HG03520 (cell line): ENCODE measurements at regions not wholly inside any gene's neighbourhood (a gene's known extent, or its start where the extent isn't known, plus 50 kb on each side); places are given as distances from the start of the nearest gene placed in this dataset.

Source experiments
- ATAC-seq: cut with Tn5 transposase; IDR thresholded peaks from one replicate; pipeline ENCODE4 v1.9.1; 2021; ENCODE audit warnings: mild to moderate bottlenecking, moderate library complexity; ENCODE audit not compliant: unreplicated experiment

DNA sequence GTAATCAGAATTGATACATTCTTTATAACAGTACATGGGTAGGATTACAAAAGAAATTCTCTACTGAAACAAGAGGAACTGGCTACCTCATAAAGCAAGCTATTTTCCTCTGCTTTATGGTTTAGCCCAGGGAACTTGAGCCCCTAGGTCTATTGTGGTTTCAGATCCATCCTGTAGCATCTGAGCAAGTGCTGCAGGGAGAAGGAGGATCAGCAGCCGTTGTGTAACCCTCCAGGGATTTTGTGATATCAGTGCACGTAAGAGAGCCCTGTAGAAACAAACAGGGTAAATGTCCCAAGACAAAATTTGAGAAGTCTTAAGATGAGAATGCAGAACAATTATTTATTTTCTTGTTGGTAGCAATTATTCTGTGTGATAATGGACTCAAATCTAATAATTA, 165.2 kb upstream of the DEFB112 start:
- no peak for ATAC-seq

GRCh38 chr6:50217841-50218240, 168.1 kb upstream of the DEFB112 start:
- ATAC-seq, result no peak

DNA sequence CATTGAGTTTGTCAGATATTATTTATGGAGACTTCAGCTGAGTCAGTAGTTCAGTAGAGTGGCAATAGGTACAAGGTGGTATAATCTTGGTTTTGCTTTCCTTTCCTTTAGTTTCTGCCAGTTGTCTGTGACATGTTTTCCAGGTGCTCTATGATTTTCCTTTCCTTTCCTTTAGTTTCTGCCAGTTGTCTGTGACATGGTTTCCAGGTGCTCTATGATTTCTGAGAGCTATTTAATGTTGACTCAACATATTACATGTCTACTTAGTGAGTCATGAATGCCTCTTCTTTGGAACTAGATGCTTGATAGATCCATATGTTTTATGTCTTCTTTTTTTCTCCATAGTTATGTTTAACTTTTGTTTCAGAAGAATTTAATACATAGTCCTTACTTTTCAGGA, 186.4 kb upstream of the DEFB112 start:
- no peak for ATAC-seq

- no peak for ATAC-seq
Measured at GRCh38 chr6:50239853-50240252, 190.1 kb upstream of the DEFB112 start.

GRCh38 chr6:50240986-50241385, 191.3 kb upstream of the DEFB112 start:
- no peak for ATAC-seq

- ATAC-seq, result no peak
Measured at GRCh38 chr6:50249493-50249892, 199.8 kb upstream of the DEFB112 start.

- no peak for ATAC-seq
Measured at GRCh38 chr6:50257322-50257721, 207.6 kb upstream of the DEFB112 start.

GRCh38 chr6:50259903-50260302, 210.2 kb upstream of the DEFB112 start:
- no peak for ATAC-seq

DNA sequence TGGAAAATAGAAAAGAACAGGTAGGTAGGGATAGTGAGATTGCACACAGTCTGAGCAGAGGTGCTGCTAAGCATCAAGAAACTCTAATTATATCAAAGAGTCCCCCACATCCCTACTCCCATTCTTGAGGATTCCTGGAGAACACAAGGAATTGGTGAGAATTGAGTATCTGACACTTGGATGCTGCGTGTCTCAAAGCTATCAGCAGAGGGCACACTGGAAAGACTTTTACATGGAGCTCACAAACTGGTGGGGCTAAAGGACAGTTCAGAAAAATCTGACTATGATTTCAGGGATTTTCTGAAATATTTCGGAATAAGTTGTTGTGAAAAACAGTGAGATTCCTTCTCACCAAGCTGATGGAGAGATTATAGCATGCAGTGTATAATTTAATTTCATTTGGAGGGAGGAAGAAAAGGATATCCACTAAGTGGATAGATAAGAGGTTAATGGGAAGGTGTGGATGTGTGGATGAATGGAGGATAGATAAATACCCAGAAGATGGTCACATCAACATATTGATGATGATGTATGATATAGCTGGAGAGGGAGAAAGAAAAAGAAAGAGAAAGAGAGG, 215.4 kb upstream of the DEFB112 start:
- ATAC-seq, result no peak

- ATAC-seq, result no peak
Measured at GRCh38 chr6:50270415-50270814, 220.7 kb upstream of the DEFB112 start.

GRCh38 chr6:50271266-50271665, 221.5 kb upstream of the DEFB112 start:
- ATAC-seq, result no peak

DNA sequence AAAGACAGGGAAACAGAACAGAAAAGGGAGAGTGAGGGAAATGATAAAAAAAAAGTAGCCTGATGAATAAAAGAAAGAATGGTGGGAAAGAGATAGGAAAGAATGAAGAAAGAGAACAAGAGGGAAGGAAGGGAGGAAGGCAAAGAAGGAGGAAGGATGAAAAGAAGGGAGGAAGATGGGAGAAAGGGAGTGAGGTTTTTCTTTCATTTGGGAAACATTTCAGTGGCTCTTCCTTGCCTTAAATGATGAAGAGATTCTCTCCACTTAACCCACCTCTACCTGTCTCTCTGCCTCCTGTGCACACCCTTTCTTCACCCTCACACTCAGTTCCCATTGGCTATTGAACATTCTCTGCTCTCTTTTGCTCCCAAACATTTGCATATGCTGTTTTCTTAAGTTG, 222.1 kb upstream of the DEFB112 start:
- no peak for ATAC-seq

- no peak for ATAC-seq
Measured at GRCh38 chr6:50272611-50273010, 222.9 kb upstream of the DEFB112 start.

GRCh38 chr6:50276771-50277261, 227.1 kb upstream of the DEFB112 start:
- no peak for ATAC-seq

DNA sequence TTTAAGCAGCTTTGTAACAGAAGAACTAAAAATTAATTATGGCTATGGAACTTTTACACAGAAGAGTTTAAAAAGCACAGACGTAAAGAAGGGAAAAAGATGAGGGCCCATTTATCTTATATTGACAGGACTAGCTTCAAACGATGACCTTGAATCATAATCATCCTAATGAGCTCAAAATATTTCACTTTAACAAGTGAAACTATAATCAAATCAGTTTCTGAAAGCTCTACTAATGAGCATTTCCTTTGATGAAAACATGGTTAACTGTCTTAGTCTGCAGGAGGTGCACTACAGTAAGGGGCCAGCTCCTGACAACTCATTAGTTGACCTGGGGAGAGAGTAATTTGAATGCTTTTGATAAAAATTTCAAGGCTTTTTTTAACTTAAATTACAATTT, 228.0 kb upstream of the DEFB112 start:
- ATAC-seq, result no peak

GRCh38 chr6:50278663-50279062, 228.9 kb upstream of the DEFB112 start:
- ATAC-seq, result no peak

DNA sequence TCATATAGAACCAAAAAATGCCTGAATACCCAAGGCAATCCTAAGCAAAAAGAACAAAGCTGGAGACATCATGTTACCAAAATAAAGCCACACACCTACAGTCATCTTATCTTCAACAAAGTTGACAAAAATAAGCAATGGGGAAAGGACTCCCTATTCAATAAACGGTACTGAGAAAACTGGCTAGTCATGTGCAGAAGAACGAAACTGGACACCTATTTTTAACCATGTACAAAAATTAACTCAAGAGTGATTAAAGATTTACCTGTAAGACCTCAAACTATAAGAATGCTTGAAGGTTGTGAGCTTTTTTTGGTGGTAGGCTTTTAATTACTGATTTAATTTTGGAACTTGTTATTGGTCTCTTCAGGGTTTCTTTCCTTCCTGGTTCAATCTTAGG, 236.0 kb upstream of the DEFB112 start:
- no peak for ATAC-seq

- ATAC-seq, result no peak
Measured at GRCh38 chr6:50288241-50288640, 238.5 kb upstream of the DEFB112 start.

GRCh38 chr6:50288881-50289280, 239.2 kb upstream of the DEFB112 start:
- ATAC-seq, result no peak

DNA sequence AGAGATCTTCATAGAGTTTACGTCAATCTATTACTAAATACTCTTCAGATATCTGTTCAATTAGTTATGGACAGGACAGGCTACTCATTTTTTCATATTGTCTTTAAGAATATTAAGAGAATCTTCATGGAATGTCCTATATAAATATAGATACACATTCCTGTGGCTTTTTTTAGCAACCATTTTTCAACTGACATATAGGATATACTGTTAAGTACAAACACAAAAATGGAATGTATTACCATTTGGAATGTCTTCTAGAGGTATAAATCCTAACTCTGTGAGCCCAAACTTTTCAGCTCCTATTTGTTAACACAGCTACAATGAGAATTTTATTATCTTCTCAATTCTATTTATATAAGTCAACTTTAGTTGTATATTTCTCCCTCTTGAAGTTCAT, 239.6 kb upstream of the DEFB112 start:
- no peak for ATAC-seq

DNA sequence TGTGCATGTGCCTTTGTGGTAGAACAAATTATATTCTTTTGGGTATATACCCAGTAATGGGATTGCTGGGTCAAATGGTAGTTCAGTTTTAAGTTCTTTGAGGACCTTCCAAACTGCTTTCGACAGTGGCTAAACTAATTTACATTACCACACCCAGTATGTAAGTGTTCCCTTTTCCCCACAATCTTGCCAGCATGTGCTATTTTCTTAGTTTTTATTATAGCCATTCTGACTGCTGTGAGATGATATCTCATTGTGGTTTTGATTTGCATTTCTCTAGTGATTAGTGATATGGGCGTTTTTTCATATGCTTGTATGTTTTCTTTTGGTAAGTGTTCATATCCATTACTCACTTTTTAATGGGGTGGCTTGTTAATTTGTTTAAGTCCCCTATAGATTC, 251.6 kb upstream of the DEFB112 start:
- ATAC-seq, result no peak

GRCh38 chr6:50305660-50306059, 255.9 kb upstream of the DEFB112 start:
- no peak for ATAC-seq

DNA sequence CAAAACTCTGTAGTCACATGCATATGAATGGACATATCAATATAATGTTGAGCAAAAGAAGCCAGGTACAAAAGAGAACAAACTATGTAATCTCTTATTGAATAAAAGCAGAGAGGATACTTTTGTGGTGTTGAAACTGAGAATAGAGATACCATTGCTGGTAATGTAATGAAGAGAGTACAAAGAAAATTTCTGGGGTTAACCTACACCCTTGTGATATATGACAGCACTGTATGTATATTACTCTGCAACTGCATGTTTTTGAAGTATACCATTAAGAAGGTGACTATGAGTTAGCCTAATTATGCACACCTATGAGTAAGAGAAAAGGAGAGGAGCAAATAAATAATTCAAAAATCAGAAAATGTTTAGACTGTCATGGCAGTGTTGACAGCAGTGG, 268.8 kb upstream of the DEFB112 start:
- ATAC-seq, result no peak
